ENCODE measurements at regions not wholly inside any gene's neighbourhood (a gene's known extent, or its start where the extent isn't known, plus 50 kb on each side); places are given as distances from the start of the nearest gene placed in this dataset.

GRCh38 chr13:78722700-78723099, 63.7 kb upstream of the OBI1 start:
- ATAC-seq (no peak), DNase-seq (ENCODE audit: low spot score) (no peak)
- Mint-ChIP-seq H3K27ac (no peak overlapping the region), H3K27me3 (peaks cover 3 to 23% of the 10 kb centered on the region in 2 donors), H3K4me1 (ENCODE audit: low read depth in 2 of 2) (no peaks in the 10 kb centered on the region), H3K4me3 (no peak overlapping the region), H3K36me3 (no peaks in the 10 kb centered on the region), H3K9me3 (peaks cover under 1% of the 10 kb centered on the region)

GRCh38 chr13:78719367-78719766, 60.4 kb upstream of the OBI1 start:
- Mint-ChIP-seq H3K27ac (no peak overlapping the region), H3K27me3 (peaks cover 3 to 7% of the 10 kb centered on the region in 2 donors), H3K4me1 (ENCODE audit: low read depth in 2 of 2) (peaks cover 0 to 3% of the 10 kb centered on the region in 2 donors), H3K36me3 (no peaks in the 10 kb centered on the region), H3K9me3 (no peaks in the 10 kb centered on the region), H3K4me3 (no peak overlapping the region)
- no peak for ATAC-seq
- DNase-seq (ENCODE audit: low spot score), result no peak

GRCh38 chr13:78714717-78715116, 55.8 kb upstream of the OBI1 start:
- no peaks in the 10 kb centered on the region for H3K9me3 Mint-ChIP-seq
- ATAC-seq (no peak), DNase-seq (ENCODE audit: low spot score) (no peak)
- no peak overlapping the region for H3K27ac Mint-ChIP-seq
- peaks cover 0 to 3% of the 10 kb centered on the region in 2 donors for H3K4me1 Mint-ChIP-seq (ENCODE audit: low read depth in 2 of 2)
- H3K27me3 Mint-ChIP-seq, result no peaks in the 10 kb centered on the region
- H3K4me3 Mint-ChIP-seq, result no peak overlapping the region
- H3K36me3 Mint-ChIP-seq, result no peaks in the 10 kb centered on the region

- ATAC-seq, result no peak
- Mint-ChIP-seq H3K27ac (no peak overlapping the region), H3K9me3 (no peaks in the 10 kb centered on the region), H3K27me3 (peaks cover 1 to 6% of the 10 kb centered on the region in 2 donors), H3K4me3 (no peak overlapping the region), H3K36me3 (no peaks in the 10 kb centered on the region), H3K4me1 (ENCODE audit: low read depth in 2 of 2) (peaks cover 0 to 3% of the 10 kb centered on the region in 2 donors)
- DNase-seq (ENCODE audit: low spot score), result no peak
Measured at GRCh38 chr13:78712831-78713230, 53.9 kb upstream of the OBI1 start.

GRCh38 chr13:78709028-78709427, 50.1 kb upstream of the OBI1 start:
- DNase-seq (ENCODE audit: low spot score) (no peak), ATAC-seq (no peak)
- Mint-ChIP-seq H3K4me3 (no peak overlapping the region), H3K27ac (no peak overlapping the region), H3K36me3 (no peaks in the 10 kb centered on the region), H3K9me3 (no peaks in the 10 kb centered on the region), H3K27me3 (peaks cover 6 to 23% of the 10 kb centered on the region in 2 donors), H3K4me1 (ENCODE audit: low read depth in 2 of 2) (no peaks in the 10 kb centered on the region)
